Fibroblast of the aortic adventitia (primary cell): ENCODE measurements at regions not wholly inside any gene's neighbourhood (a gene's known extent, or its start where the extent isn't known, plus 50 kb on each side); places are given as distances from the start of the nearest gene placed in this dataset.
"Not testable (repeated sequence)": the region's sequence is repeated elsewhere in the genome, so short reads cannot be mapped to it uniquely, and the experiment has no call there.

Source experiments
- DNase-seq: peaks from one replicate; pipeline ENCODE4 v3.0.0-alpha.2; 2010; ENCODE audit warnings: low read depth
- H3K4me3 ChIP-seq: 2 replicates; pipeline ENCODE4 v1.5.1; 2011; ENCODE audit warnings: low read depth, mild to moderate bottlenecking, control low read depth, low read length, moderate library complexity
- CTCF ChIP-seq: IDR thresholded peaks from 2 replicates; pipeline ENCODE4 v1.5.1; 2011; ENCODE audit warnings: mild to moderate bottlenecking, low read length, control low read depth, inconsistent platforms; ENCODE audit not compliant: insufficient read depth

- no peak for DNase-seq
- no peak for TF ChIP-seq CTCF
Observed at GRCh38 chrX:857376-857775, 226.8 kb downstream of the SHOX start.

GRCh38 chrX:856566-857290 lies 226.1 kb downstream of the SHOX start:
- H3K4me3 ChIP-seq, result no peak overlapping the region
- no peak for DNase-seq
- TF ChIP-seq CTCF, result no peak

More at GRCh38 chrX:857376-857775, 226.8 kb downstream of the SHOX start:
- no peak overlapping the region for H3K4me3 ChIP-seq

- DNase-seq, result no peak
- no peak overlapping the region for H3K4me3 ChIP-seq
- TF ChIP-seq CTCF, result no peak
Observed at GRCh38 chrX:853304-853703, 222.7 kb downstream of the SHOX start.

- H3K4me3 ChIP-seq, result no peak overlapping the region
- no peak for TF ChIP-seq CTCF
- no peak for DNase-seq
Observed at GRCh38 chrX:850471-850916, 219.9 kb downstream of the SHOX start.

- no peak for TF ChIP-seq CTCF
- no peak for DNase-seq
- H3K4me3 ChIP-seq, result no peak overlapping the region
Observed at GRCh38 chrX:848386-848785, 217.8 kb downstream of the SHOX start.

- DNase-seq, result no peak
- H3K4me3 ChIP-seq, result no peak overlapping the region
- no peak for TF ChIP-seq CTCF
Observed at GRCh38 chrX:843306-843705, 212.7 kb downstream of the SHOX start.

GRCh38 chrX:840556-840955 lies 210.0 kb downstream of the SHOX start:
- DNase-seq, result no peak
- no peak overlapping the region for H3K4me3 ChIP-seq
- no peak for TF ChIP-seq CTCF

GRCh38 chrX:838666-839065 lies 208.1 kb downstream of the SHOX start:
- not testable (repeated sequence) for H3K4me3 ChIP-seq, DNase-seq

GRCh38 chrX:835857-836256 lies 205.3 kb downstream of the SHOX start:
- not testable (repeated sequence) for H3K4me3 ChIP-seq, DNase-seq
